SK-N-SH treated with all-trans-retinoic acid at 6 μM for 48 hours (cell line): ENCODE measurements at regions not wholly inside any gene's neighbourhood (a gene's known extent, or its start where the extent isn't known, plus 50 kb on each side); places are given as distances from the start of the nearest gene placed in this dataset.

Experiments
- ATAC-seq: fragments of 200-7000 bp; cut with Tn5 transposase; 3 replicates; pipeline ENCODE4 v1.9.1; 2020; ENCODE audit warnings: mild to moderate bottlenecking, moderate library complexity
- CSDC2 ChIP-seq: fragments of 250-450 bp; sonication (Bioruptor Pico); IDR thresholded peaks from 2 replicates; pipeline ENCODE4 v1.5.0; 2020; ENCODE audit warnings: mild to moderate bottlenecking, moderate library complexity
- GLIS3 ChIP-seq: fragments of 250-450 bp; sonication (Bioruptor Pico); IDR thresholded peaks from 2 replicates; pipeline ENCODE4 v1.5.0; 2020; ENCODE audit warnings: mild to moderate bottlenecking, moderate library complexity
- OSR1 ChIP-seq: fragments of 250-450 bp; sonication (Bioruptor Pico); IDR thresholded peaks from 2 replicates; pipeline ENCODE4 v1.8.0; 2022; ENCODE audit warnings: moderate library complexity, mild to moderate bottlenecking, inconsistent platforms
- PPARA ChIP-seq: fragments of 250-450 bp; sonication (Bioruptor Pico); IDR thresholded peaks from 2 replicates; pipeline ENCODE4 v1.5.0; 2020; ENCODE audit warnings: mild to moderate bottlenecking, borderline replicate concordance
- RARB ChIP-seq: fragments of 250-450 bp; sonication (Bioruptor Pico); IDR thresholded peaks from 2 replicates; pipeline ENCODE4 v1.8.0; 2021; ENCODE audit warnings: mild to moderate bottlenecking, moderate library complexity
- SNAI2 ChIP-seq: fragments of 250-450 bp; sonication (Bioruptor Pico); IDR thresholded peaks from 2 replicates; pipeline ENCODE4 v1.5.0; 2020; ENCODE audit warnings: mild to moderate bottlenecking, moderate library complexity
- TCF4 ChIP-seq: fragments of 250-450 bp; sonication (Bioruptor Pico); IDR thresholded peaks from 2 replicates; pipeline ENCODE4 v1.8.0; 2021; ENCODE audit warnings: mild to moderate bottlenecking, moderate library complexity, borderline replicate concordance
- TOX ChIP-seq: fragments of 250-450 bp; sonication (Bioruptor Pico); IDR thresholded peaks from 2 replicates; pipeline ENCODE4 v1.8.0; 2021; ENCODE audit warnings: mild to moderate bottlenecking, moderate library complexity, borderline replicate concordance
- ZC3H10 ChIP-seq: fragments of 250-450 bp; sonication (Bioruptor Pico); IDR thresholded peaks from 2 replicates; pipeline ENCODE4 v1.5.1; 2021; ENCODE audit warnings: mild to moderate bottlenecking, moderate library complexity
- ZFP3 ChIP-seq: fragments of 250-450 bp; sonication (Bioruptor Pico); IDR thresholded peaks from 2 replicates; pipeline ENCODE4 v1.5.0; 2020; ENCODE audit warnings: mild to moderate bottlenecking, moderate library complexity
- ZFP30 ChIP-seq: fragments of 450-650 bp; formaldehyde crosslinking; IDR thresholded peaks from 2 replicates; pipeline ENCODE4 v1.5.0; 2022; ENCODE audit warnings: mild to moderate bottlenecking, moderate library complexity
- ZNF565 ChIP-seq: fragments of 450-650 bp; formaldehyde crosslinking; conservative IDR thresholded peaks from 2 replicates; pipeline ENCODE4 v1.5.0; 2020; ENCODE audit warnings: low read depth, mild to moderate bottlenecking, moderate library complexity
- ZNF8 ChIP-seq: fragments of 450-650 bp; formaldehyde crosslinking; IDR thresholded peaks from 2 replicates; pipeline ENCODE4 v1.5.0; 2020; ENCODE audit warnings: mild to moderate bottlenecking, moderate library complexity
- TF ChIP-seq, protein P1 (sequence below): fragments of 250-450 bp; sonication (Bioruptor Pico); IDR thresholded peaks from 2 replicates; pipeline ENCODE4 v1.8.0; 2021; ENCODE audit warnings: low read depth, mild to moderate bottlenecking, moderate library complexity, borderline replicate concordance
- TF ChIP-seq, protein P2 (sequence below): fragments of 250-450 bp; sonication (Bioruptor Pico); IDR thresholded peaks from 2 replicates; pipeline ENCODE4 v1.8.0; 2020; ENCODE audit warnings: mild to moderate bottlenecking, moderate library complexity, borderline replicate concordance
- TF ChIP-seq, protein P3 (sequence below): fragments of 250-450 bp; sonication (Bioruptor Pico); IDR thresholded peaks from 2 replicates; pipeline ENCODE4 v1.5.1; 2020; ENCODE audit warnings: low read depth, mild to moderate bottlenecking, moderate library complexity
- TF ChIP-seq, protein P4 (sequence below): fragments of 250-450 bp; sonication (Bioruptor Pico); IDR thresholded peaks from 2 replicates; pipeline ENCODE4 v1.5.0; 2020; ENCODE audit warnings: mild to moderate bottlenecking, moderate library complexity
- TF ChIP-seq, protein P5 (sequence below): fragments of 250-450 bp; sonication (Bioruptor Pico); IDR thresholded peaks from 2 replicates; pipeline ENCODE4 v1.5.1; 2021; ENCODE audit warnings: mild to moderate bottlenecking, moderate library complexity

DNA sequence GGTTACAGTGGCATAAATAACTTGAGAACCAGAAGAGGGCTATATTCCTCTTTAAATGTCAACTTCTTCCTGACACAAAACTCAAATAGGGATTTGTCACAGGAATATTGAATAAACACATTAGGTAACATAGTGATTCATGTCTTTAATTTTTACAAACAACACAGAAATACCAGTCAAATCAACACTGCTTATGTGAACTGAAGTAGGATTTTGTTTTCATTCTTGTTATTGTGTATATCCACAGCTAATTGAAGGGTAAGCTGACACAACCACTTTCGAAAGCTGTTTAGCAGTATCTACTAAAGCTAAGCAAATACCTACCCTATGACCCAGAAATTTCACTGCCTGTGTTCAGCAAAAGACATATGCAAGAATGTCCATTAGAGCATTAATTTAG is 120.4 kb upstream of the EOLA2 start:
- ATAC-seq, result no peak
- TF ChIP-seq SNAI2 (no peak), ZNF565 (no peak), GLIS3 (CRISPR knock-in tag) (no peak), ZC3H10 (CRISPR knock-in tag) (no peak), RARB (CRISPR knock-in tag) (no peak)
- TF ChIP-seq, protein P1, sequence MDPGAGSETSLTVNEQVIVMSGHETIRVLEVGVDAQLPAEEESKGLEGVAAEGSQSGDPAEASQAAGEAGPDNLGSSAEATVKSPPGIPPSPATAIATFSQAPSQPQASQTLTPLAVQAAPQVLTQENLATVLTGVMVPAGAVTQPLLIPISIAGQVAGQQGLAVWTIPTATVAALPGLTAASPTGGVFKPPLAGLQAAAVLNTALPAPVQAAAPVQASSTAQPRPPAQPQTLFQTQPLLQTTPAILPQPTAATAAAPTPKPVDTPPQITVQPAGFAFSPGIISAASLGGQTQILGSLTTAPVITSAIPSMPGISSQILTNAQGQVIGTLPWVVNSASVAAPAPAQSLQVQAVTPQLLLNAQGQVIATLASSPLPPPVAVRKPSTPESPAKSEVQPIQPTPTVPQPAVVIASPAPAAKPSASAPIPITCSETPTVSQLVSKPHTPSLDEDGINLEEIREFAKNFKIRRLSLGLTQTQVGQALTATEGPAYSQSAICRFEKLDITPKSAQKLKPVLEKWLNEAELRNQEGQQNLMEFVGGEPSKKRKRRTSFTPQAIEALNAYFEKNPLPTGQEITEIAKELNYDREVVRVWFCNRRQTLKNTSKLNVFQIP (CRISPR knock-in tag), result no peak

DNA sequence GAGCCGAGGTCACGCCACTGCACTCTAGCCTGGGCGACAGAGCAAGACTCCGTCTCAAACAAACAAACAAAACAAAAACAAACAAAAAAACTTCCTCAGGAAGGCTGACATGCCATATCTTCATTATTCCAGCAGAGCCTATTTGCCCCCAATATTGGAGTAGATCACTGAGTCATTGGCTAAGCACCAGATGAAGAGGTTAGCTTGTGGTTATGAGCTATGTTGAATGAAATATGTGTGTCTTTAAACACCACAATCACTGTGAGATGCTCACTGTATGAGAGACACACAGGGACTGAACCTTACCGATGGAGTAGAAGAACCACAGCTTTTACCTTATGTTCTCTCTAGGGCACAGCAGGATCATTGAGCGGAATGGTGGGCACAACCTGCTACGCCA is 122.1 kb upstream of the EOLA2 start:
- no peak for TF ChIP-seq OSR1
- no peak for TF ChIP-seq ZFP30 (CRISPR knock-in tag)
- TF ChIP-seq, protein P2, sequence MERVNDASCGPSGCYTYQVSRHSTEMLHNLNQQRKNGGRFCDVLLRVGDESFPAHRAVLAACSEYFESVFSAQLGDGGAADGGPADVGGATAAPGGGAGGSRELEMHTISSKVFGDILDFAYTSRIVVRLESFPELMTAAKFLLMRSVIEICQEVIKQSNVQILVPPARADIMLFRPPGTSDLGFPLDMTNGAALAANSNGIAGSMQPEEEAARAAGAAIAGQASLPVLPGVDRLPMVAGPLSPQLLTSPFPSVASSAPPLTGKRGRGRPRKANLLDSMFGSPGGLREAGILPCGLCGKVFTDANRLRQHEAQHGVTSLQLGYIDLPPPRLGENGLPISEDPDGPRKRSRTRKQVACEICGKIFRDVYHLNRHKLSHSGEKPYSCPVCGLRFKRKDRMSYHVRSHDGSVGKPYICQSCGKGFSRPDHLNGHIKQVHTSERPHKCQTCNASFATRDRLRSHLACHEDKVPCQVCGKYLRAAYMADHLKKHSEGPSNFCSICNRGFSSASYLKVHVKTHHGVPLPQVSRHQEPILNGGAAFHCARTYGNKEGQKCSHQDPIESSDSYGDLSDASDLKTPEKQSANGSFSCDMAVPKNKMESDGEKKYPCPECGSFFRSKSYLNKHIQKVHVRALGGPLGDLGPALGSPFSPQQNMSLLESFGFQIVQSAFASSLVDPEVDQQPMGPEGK (CRISPR knock-in tag), result no peak
- TF ChIP-seq CSDC2 (CRISPR knock-in tag), result no peak
- TF ChIP-seq, protein P1 (CRISPR knock-in tag), result no peak
- ATAC-seq, result peak; percentile 32; the same call in 1 of the 3 replicates

DNA sequence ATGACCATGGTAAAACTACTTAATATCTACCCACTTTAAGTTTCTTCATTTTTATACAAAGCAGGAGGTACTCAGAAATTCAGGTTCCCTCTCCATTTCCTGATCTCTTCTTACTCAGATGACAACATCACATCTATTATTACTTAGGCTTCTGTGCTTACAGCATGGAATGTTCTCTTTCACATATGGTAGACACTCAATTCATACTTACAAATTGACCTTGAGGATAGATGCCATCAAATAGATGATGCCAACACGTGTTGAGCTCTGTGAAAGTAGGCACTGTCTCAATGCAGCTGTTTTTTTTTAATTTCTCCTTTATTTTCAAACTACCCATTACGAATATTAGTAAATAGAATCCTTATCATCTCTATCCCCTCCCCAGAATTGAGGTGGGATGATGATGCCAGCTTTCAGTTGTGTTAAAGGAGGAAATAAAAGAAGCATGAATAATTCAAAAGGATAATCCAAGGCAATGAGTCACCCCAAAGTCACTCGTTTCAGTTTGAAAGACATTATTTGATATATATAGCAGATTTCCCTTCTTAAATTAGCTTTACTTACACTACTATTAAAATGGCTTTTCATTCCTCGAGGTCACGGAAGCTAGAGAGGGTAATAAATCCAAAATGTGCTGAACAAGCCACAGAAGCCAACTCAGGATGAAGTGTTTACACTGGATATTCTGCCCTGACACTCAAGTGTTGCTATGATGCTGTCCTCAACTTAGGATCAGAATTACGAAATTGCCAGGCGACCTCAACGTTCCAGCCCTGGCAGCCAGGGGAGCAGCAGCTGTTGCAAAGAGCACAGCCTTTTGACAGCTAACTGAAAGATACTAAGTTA is 124.2 kb upstream of the EOLA2 start:
- TF ChIP-seq ZC3H10 (CRISPR knock-in tag), result no peak
- TF ChIP-seq, protein P3, sequence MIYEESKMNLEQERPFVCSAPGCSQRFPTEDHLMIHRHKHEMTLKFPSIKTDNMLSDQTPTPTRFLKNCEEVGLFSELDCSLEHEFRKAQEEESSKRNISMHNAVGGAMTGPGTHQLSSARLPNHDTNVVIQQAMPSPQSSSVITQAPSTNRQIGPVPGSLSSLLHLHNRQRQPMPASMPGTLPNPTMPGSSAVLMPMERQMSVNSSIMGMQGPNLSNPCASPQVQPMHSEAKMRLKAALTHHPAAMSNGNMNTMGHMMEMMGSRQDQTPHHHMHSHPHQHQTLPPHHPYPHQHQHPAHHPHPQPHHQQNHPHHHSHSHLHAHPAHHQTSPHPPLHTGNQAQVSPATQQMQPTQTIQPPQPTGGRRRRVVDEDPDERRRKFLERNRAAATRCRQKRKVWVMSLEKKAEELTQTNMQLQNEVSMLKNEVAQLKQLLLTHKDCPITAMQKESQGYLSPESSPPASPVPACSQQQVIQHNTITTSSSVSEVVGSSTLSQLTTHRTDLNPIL (CRISPR knock-in tag), result no peak
- no peak for TF ChIP-seq ZFP30 (CRISPR knock-in tag)
- TF ChIP-seq, protein P4, sequence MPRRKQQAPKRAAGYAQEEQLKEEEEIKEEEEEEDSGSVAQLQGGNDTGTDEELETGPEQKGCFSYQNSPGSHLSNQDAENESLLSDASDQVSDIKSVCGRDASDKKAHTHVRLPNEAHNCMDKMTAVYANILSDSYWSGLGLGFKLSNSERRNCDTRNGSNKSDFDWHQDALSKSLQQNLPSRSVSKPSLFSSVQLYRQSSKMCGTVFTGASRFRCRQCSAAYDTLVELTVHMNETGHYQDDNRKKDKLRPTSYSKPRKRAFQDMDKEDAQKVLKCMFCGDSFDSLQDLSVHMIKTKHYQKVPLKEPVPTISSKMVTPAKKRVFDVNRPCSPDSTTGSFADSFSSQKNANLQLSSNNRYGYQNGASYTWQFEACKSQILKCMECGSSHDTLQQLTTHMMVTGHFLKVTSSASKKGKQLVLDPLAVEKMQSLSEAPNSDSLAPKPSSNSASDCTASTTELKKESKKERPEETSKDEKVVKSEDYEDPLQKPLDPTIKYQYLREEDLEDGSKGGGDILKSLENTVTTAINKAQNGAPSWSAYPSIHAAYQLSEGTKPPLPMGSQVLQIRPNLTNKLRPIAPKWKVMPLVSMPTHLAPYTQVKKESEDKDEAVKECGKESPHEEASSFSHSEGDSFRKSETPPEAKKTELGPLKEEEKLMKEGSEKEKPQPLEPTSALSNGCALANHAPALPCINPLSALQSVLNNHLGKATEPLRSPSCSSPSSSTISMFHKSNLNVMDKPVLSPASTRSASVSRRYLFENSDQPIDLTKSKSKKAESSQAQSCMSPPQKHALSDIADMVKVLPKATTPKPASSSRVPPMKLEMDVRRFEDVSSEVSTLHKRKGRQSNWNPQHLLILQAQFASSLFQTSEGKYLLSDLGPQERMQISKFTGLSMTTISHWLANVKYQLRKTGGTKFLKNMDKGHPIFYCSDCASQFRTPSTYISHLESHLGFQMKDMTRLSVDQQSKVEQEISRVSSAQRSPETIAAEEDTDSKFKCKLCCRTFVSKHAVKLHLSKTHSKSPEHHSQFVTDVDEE (CRISPR knock-in tag), result no peak
- TF ChIP-seq ZNF8, result no peak
- TF ChIP-seq TOX (CRISPR knock-in tag), result no peak
- TF ChIP-seq SNAI2, result no peak
- no peak for TF ChIP-seq PPARA (CRISPR knock-in tag)
- TF ChIP-seq, protein P5, sequence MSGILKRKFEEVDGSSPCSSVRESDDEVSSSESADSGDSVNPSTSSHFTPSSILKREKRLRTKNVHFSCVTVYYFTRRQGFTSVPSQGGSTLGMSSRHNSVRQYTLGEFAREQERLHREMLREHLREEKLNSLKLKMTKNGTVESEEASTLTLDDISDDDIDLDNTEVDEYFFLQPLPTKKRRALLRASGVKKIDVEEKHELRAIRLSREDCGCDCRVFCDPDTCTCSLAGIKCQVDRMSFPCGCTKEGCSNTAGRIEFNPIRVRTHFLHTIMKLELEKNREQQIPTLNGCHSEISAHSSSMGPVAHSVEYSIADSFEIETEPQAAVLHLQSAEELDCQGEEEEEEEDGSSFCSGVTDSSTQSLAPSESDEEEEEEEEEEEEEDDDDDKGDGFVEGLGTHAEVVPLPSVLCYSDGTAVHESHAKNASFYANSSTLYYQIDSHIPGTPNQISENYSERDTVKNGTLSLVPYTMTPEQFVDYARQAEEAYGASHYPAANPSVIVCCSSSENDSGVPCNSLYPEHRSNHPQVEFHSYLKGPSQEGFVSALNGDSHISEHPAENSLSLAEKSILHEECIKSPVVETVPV (CRISPR knock-in tag), result no peak
- no peak for TF ChIP-seq ZFP3 (CRISPR knock-in tag)
- no peak for TF ChIP-seq GLIS3 (CRISPR knock-in tag)
- no peak for TF ChIP-seq TCF4 (CRISPR knock-in tag)
- TF ChIP-seq, protein P2 (CRISPR knock-in tag), result no peak
- TF ChIP-seq CSDC2 (CRISPR knock-in tag), result no peak
- ATAC-seq, result peak; percentile 84
